GM23248 (cell line): ENCODE measurements at regions not wholly inside any gene's neighbourhood (a gene's known extent, or its start where the extent isn't known, plus 50 kb on each side); places are given as distances from the start of the nearest gene placed in this dataset.

Experiments used
- EZH2 ChIP-seq: fragments of 200-600 bp; sonication (generic); IDR thresholded peaks from 2 replicates; pipeline ENCODE4 v1.6.1; 2018; ENCODE audit warnings: antibody characterized with exemption, mild to moderate bottlenecking; ENCODE audit not compliant: insufficient read depth, poor library complexity, severe bottlenecking
- EZH2phosphoT487 ChIP-seq: fragments of 200-600 bp; sonication (generic); IDR thresholded peaks from 2 replicates; pipeline ENCODE4 v1.6.1; 2018; ENCODE audit warnings: antibody characterized with exemption, moderate library complexity, mild to moderate bottlenecking, low read depth; ENCODE audit not compliant: insufficient read depth

GRCh38 chr1:70672442-70672888 is 261.4 kb downstream of the CTH start:
- no peak for TF ChIP-seq EZH2phosphoT487
- TF ChIP-seq EZH2, result no peak
